ENCODE measurements at regions not wholly inside any gene's neighbourhood (a gene's known extent, or its start where the extent isn't known, plus 50 kb on each side); places are given as distances from the start of the nearest gene placed in this dataset.

- DNase-seq (ENCODE audit: low read depth, low spot score): no peak
- Histone ChIP-seq H3K4me1 (ENCODE audit: control insufficient read depth in 1 of 2, insufficient read depth in 2 of 2, low read length in 2 of 2) (peaks cover 0 to 9% of the 10 kb centered on the region in 2 experiments; a peak in 1 of 4 replicates), H3K36me3 (ENCODE audit: control insufficient read depth in 1 of 2, insufficient read depth in 2 of 2, low read length in 2 of 2) (no peaks in the 10 kb centered on the region), H3K9me2 (ENCODE audit: insufficient read depth) (no peaks in the 10 kb centered on the region), H3K9me3 (ENCODE audit: control insufficient read depth in 1 of 2, insufficient read depth in 1 of 2, low read depth in 1 of 2, low read length in 2 of 2) (no peaks in the 10 kb centered on the region), H3K9ac (ENCODE audit: low read length) (no peak overlapping the region), H3K4me3 (replicated peaks in 1 of 2; ENCODE audit: low read depth in 1 of 2, low read length in 2 of 2) (no peak overlapping the region), H3K79me2 (ENCODE audit: insufficient read depth, low read length) (no peaks in the 10 kb centered on the region), H3K27me3 (ENCODE audit: insufficient read depth, low read length) (no peaks in the 10 kb centered on the region), H3K4me2 (ENCODE audit: low read length) (no peak overlapping the region), H2AFZ (ENCODE audit: low read depth, low read length, poor library complexity, severe bottlenecking) (no peak overlapping the region), H4K20me1 (ENCODE audit: insufficient read depth) (no peaks in the 10 kb centered on the region), H3K27ac (ENCODE audit: low read depth, low read length) (no peak overlapping the region)
- RAD21 ChIA-PET (ENCODE audit: low non-redundant PET in 1 of 2, low total read pairs in 2 of 2, uncharacterized antibody in 2 of 2, unreplicated experiment in 2 of 2): no interaction called here
- no TSS peak for BruUV-seq (replicated peaks)
- no peak for TF ChIP-seq CTCF (IDR thresholded peaks at IDR 0.05 in 2 of 3, conservative IDR thresholded peaks at IDR 0.05 in 1 of 3; ENCODE audit: borderline replicate concordance in 1 of 3, insufficient read depth in 1 of 3, low read depth in 2 of 3, low read length in 2 of 3)
- no peak for TF ChIP-seq EZH2 (IDR thresholded peaks at IDR 0.05)
- TF ChIP-seq SP1 (IDR thresholded peaks at IDR 0.05; ENCODE audit: low read depth): no peak
- TF ChIP-seq CBX3 (IDR thresholded peaks at IDR 0.05; ENCODE audit: low read depth): no peak
- POLR2A ChIA-PET: no interaction called here
- CTCF ChIA-PET: no interaction called here
- ATAC-seq: no peak
- intact Hi-C loops (cut with micrococcal nuclease): no loop called here
Measured at GRCh38 chrX:42093756-42094155, 170.4 kb upstream of the CASK start.

- ChIA-PET RAD21 (ENCODE audit: low non-redundant PET in 1 of 2, low total read pairs in 2 of 2, uncharacterized antibody in 2 of 2, unreplicated experiment in 2 of 2) (no interaction called here), POLR2A (no interaction called here), CTCF (no interaction called here)
- no peak overlapping the region for H3K9ac ChIP-seq (ENCODE audit: low read length)
- no peaks in the 10 kb centered on the region for H3K9me2 ChIP-seq (ENCODE audit: insufficient read depth)
- H3K4me3 ChIP-seq (replicated peaks in 1 of 2; ENCODE audit: low read depth in 1 of 2, low read length in 2 of 2): no peak overlapping the region
- H2AFZ ChIP-seq (ENCODE audit: low read depth, low read length, poor library complexity, severe bottlenecking): no peak overlapping the region
- H3K4me2 ChIP-seq (ENCODE audit: low read length): no peak overlapping the region
- H3K9me3 ChIP-seq (ENCODE audit: control insufficient read depth in 1 of 2, insufficient read depth in 1 of 2, low read depth in 1 of 2, low read length in 2 of 2): no peaks in the 10 kb centered on the region
- DNase-seq (ENCODE audit: low read depth, low spot score): no peak
- no peaks in the 10 kb centered on the region for H3K27me3 ChIP-seq (ENCODE audit: insufficient read depth, low read length)
- no peak for ATAC-seq
- no TSS peak for BruUV-seq (replicated peaks)
- intact Hi-C loops (cut with micrococcal nuclease): no loop called here
- H3K27ac ChIP-seq (ENCODE audit: low read depth, low read length): no peak overlapping the region
- no peaks in the 10 kb centered on the region for H3K36me3 ChIP-seq (ENCODE audit: control insufficient read depth in 1 of 2, insufficient read depth in 2 of 2, low read length in 2 of 2)
- peaks cover 3 to 12% of the 10 kb centered on the region in 2 experiments; a peak in 3 of 4 replicates for H3K4me1 ChIP-seq (ENCODE audit: control insufficient read depth in 1 of 2, insufficient read depth in 2 of 2, low read length in 2 of 2)
- no peaks in the 10 kb centered on the region for H3K79me2 ChIP-seq (ENCODE audit: insufficient read depth, low read length)
- H4K20me1 ChIP-seq (ENCODE audit: insufficient read depth): no peaks in the 10 kb centered on the region
- TF ChIP-seq ZBTB33 (IDR thresholded peaks at IDR 0.05; ENCODE audit: extremely low read depth, insufficient replicate concordance, low read length) (no peak), JUND (IDR thresholded peaks at IDR 0.05) (no peak), EZH2phosphoT487 (IDR thresholded peaks at IDR 0.05; ENCODE audit: borderline replicate concordance) (no peak), CBX3 (IDR thresholded peaks at IDR 0.05; ENCODE audit: low read depth) (no peak), RAD21 (IDR thresholded peaks at IDR 0.05; ENCODE audit: low read depth) (no peak), POLR2A (IDR thresholded peaks at IDR 0.05; ENCODE audit: borderline replicate concordance, extremely low read depth, insufficient read depth, insufficient read length) (no peak), POLR2AphosphoS5 (IDR thresholded peaks at IDR 0.05; ENCODE audit: low read depth, low read length) (no peak), REST (IDR thresholded peaks at IDR 0.05; ENCODE audit: low read depth) (no peak), SIN3A (IDR thresholded peaks at IDR 0.05; ENCODE audit: low read depth) (no peak)
Measured at GRCh38 chrX:42090395-42090794, 167.0 kb upstream of the CASK start.

All from HCT116 (cell line).